ENCODE measurements at regions not wholly inside any gene's neighbourhood (a gene's known extent, or its start where the extent isn't known, plus 50 kb on each side); places are given as distances from the start of the nearest gene placed in this dataset.
A peak's percentile ranks its signal among the peaks of the same experiment; 100 is the strongest.

DNA sequence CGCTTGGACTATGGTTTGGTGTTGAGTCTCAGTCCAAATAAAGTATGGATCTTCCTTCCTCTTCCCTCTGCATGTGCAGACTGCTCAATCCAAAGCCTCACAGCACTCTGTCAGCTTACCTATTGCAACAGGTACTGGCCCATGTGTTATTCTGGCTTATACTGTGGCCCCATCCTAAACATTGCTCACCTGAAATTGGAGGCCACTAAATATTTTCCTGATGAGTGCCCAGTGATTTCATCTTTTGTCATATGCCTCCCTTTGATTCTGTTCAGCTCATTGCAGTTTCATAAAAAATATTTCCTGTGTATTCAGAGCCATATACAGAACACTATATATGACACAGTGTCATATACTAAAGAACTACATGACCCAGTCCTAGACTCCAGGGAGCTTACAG is 86.3 kb upstream of the FAM136A start:
- TF ChIP-seq CTCF (IDR thresholded peaks at IDR 0.05; ENCODE audit: low read depth, low read length) = no peak
- Histone ChIP-seq H3K27ac (no peak overlapping the region), H3K4me3 (no peak overlapping the region), H3K9me3 (ENCODE audit: low read depth) (no peaks in the 10 kb centered on the region), H3K36me3 (no peaks in the 10 kb centered on the region), H3K4me1 (ENCODE audit: low read depth) (no peaks in the 10 kb centered on the region), H3K27me3 (no peaks in the 10 kb centered on the region)
- no peak for DNase-seq (ENCODE audit: low read depth in 1 of 2, low spot score in 1 of 2)

GRCh38 chr2:70385966-70386595 is 84.2 kb upstream of the FAM136A start:
- TF ChIP-seq CTCF (IDR thresholded peaks at IDR 0.05; ENCODE audit: low read depth, low read length) = no peak
- Histone ChIP-seq H3K9me3 (ENCODE audit: low read depth) (no peaks in the 10 kb centered on the region), H3K4me3 (no peak overlapping the region), H3K4me1 (ENCODE audit: low read depth) (no peaks in the 10 kb centered on the region), H3K27ac (no peak overlapping the region), H3K27me3 (no peaks in the 10 kb centered on the region), H3K36me3 (no peaks in the 10 kb centered on the region)
- peak in 1 of 2 donors; percentile 5 for DNase-seq (ENCODE audit: low read depth in 1 of 2, low spot score in 1 of 2)

DNA sequence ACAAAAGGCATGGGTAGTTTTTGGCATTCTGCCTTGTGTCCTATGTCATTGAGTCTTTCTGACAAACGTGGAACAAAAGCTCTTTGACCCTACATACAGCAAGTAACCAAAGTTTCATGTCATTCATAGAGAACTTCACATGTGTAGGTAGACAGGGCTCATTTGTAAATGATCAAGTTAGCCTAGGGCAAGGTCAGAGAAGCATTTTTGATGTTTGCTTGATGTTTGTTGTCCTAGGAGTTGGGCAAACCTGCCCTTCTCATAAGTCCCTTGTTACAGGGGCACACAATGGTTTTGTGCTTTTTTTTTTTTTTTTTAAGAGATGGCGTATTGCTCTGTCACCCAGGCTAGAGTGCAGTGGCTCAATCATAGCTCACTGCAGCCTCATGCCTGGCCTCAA is 83.3 kb upstream of the FAM136A start:
- DNase-seq (ENCODE audit: low read depth in 1 of 2, low spot score in 1 of 2) = no peak
- Histone ChIP-seq H3K27me3 (no peaks in the 10 kb centered on the region), H3K4me3 (no peak overlapping the region), H3K9me3 (ENCODE audit: low read depth) (no peaks in the 10 kb centered on the region), H3K36me3 (no peaks in the 10 kb centered on the region), H3K27ac (no peak overlapping the region), H3K4me1 (ENCODE audit: low read depth) (no peaks in the 10 kb centered on the region)
- TF ChIP-seq CTCF (IDR thresholded peaks at IDR 0.05; ENCODE audit: low read depth, low read length) = no peak

DNA sequence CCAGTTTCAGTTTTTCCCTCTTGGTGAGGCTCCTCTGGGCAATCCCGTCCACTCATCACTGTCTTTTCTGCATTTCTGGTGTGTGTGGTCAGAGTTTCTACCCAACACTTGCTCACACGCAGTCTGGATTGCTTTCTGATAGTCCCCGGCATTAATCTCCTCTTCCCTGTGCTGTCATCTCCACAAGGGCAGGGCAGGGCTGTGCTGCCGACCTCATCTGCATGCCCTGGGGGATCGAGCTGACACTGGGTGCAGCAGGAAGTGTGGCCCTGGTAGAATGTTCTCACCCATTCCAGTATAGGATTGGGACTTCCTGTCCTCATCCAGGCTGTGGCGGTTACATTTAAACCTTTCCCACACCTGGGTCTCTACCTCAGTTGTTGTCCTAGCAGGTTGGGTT is 80.0 kb upstream of the FAM136A start:
- Histone ChIP-seq H3K27ac (no peak overlapping the region), H3K4me3 (no peak overlapping the region), H3K36me3 (no peaks in the 10 kb centered on the region), H3K9me3 (ENCODE audit: low read depth) (no peaks in the 10 kb centered on the region), H3K27me3 (no peaks in the 10 kb centered on the region), H3K4me1 (ENCODE audit: low read depth) (no peaks in the 10 kb centered on the region)
- DNase-seq (ENCODE audit: low read depth in 1 of 2, low spot score in 1 of 2) = peak in 1 of 2 donors; percentile 29
- TF ChIP-seq CTCF (IDR thresholded peaks at IDR 0.05; ENCODE audit: low read depth, low read length) = no peak

- DNase-seq (ENCODE audit: low read depth in 1 of 2, low spot score in 1 of 2) = no peak
- no peak overlapping the region for H3K27ac ChIP-seq
- no peak for TF ChIP-seq CTCF (IDR thresholded peaks at IDR 0.05; ENCODE audit: low read depth, low read length)
Measured at GRCh38 chr2:70381235-70381634, 79.4 kb upstream of the FAM136A start.

More at GRCh38 chr2:70381235-70381634, 79.4 kb upstream of the FAM136A start:
- H3K4me3 ChIP-seq = no peak overlapping the region
- no peaks in the 10 kb centered on the region for H3K4me1 ChIP-seq (ENCODE audit: low read depth)
- no peaks in the 10 kb centered on the region for H3K27me3 ChIP-seq
- H3K9me3 ChIP-seq (ENCODE audit: low read depth) = no peaks in the 10 kb centered on the region
- H3K36me3 ChIP-seq = no peaks in the 10 kb centered on the region

Data from cardiac muscle cell (in vitro differentiated cells and primary cell).